ENCODE measurements at regions not wholly inside any gene's neighbourhood (a gene's known extent, or its start where the extent isn't known, plus 50 kb on each side); places are given as distances from the start of the nearest gene placed in this dataset.

DNA sequence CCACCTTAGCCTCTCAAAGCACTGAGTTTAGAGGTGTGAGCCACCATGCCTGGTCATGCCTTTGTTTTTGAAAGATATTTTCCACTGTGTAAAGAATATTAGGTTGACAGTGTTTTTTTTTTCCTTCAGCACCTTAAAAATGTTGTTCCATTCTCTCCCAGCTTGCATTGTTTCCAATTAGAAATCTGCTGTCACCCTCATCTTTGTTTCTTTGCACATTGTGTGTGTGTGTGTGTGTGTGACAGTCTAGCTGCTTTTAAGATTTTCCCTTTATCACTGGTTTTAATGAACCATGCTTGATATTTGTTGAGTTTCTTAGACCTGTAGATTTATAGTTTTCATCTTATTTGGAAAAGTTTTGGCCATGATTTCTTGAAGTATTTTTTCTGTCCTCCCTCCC lies 79.0 kb upstream of the NKX1-1 start:
- DNase-seq (ENCODE audit: low read depth in 4 of 4, low spot score in 3 of 4) = no peak

DNA sequence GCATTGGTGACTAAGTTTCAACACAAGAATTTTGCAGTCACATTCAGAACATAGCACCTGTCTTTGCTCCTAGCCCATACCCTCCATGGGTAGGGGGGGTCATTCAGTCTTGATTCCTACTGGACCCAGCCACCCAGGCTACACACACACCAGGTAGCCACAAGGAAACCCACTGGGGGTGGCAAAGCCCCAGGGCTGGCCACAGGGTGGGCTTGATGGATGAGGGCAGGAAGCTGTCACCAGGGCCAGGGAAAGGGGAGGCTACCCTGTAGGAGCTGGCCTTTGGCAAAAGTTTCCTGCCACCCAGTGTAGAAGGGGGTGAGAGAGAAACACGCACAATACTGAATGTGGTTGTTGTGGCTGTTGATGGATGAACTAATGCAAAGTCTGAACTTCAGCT lies 74.5 kb upstream of the NKX1-1 start:
- DNase-seq (ENCODE audit: low read depth in 4 of 4, low spot score in 3 of 4) = no peak

DNA sequence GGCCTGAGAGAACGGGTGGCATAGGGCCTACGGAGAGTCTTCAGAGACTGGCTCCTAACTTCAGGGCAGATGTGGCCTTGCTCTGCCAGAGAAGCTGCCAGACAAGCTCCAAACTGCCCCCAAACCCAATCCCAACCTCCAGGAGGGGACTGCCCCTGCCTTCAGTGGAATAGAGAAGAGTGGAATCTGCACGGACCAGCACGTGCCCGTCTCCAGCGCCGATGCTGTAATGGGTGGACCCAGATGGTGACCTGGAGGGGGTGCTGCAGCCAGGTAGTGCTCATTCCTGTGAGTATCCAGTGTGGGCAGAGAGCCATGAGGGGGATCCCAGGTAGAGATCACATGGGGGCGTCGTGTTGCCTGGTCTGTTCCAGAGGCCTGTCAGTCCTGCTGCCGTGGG lies 73.2 kb upstream of the NKX1-1 start:
- no peak for DNase-seq (ENCODE audit: low read depth in 4 of 4, low spot score in 3 of 4)

DNA sequence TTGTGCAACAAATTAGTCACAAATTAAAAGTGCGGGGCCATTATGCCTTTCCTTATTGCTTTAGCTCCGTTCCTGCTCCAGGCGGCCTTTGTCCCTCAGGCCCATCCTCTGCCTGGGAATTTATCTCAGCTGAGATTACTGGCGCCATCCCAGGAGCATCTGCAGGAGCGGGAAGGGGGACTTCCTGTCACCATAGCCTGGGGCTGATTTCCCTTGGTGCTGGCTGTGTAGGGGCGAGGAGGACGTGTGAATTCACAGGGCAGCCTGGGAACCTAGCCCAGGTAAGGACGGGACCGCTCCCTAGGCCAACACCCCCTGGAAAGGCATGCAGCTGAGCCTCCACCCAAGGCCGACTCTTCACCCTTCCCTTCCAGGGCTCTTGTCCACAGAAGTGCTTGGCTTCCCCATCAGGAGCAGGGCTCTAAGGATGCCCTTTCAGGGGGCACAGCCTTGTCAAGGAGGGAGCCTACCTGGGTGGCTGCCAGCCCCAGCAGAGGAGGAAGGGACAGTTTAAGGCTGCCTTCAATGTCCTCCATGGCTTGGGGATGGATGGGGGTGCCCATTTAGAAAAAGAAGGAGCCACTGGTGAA lies 72.6 kb upstream of the NKX1-1 start:
- no peak for DNase-seq (ENCODE audit: low read depth in 4 of 4, low spot score in 3 of 4)

DNA sequence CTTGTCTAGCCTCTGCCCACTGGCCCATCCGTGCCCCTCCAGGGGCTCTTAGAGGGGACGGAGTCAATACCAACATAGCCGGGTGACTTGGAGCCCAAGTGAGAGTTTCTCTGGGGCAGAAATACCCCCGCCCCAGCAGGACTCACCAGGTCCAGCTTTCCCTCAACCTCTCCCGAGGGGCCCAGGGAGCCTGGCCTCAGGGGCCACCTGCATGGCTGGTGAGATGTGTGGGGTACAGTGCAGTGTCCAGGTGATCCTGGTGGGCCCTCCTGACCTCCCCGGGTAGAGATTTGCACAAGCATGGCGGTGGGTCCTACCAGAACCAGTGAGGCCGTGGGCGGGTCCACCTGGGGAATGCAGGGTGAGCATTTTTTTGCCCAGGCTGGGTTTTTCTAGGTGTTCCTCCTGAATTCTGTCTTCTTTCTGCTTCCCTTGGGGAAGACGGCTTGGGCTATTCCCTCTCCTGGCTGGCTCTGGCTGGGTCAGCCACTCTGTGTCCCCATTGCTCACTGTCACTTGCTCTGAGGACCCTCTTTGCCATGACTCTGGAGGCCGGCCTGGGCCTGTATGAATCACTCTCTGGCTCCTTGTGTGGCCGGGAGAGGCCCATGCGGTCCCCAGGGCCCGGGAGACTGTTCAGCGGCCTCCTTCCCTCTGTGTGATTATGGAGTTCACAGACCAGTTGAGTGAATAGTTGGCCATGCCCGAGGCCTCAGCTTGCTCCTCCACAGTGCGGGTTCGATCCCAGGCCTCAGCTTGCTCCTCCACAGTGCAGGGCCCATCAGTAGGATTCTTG lies 71.0 kb upstream of the NKX1-1 start:
- DNase-seq (ENCODE audit: low read depth in 4 of 4, low spot score in 3 of 4) = no peak

DNA sequence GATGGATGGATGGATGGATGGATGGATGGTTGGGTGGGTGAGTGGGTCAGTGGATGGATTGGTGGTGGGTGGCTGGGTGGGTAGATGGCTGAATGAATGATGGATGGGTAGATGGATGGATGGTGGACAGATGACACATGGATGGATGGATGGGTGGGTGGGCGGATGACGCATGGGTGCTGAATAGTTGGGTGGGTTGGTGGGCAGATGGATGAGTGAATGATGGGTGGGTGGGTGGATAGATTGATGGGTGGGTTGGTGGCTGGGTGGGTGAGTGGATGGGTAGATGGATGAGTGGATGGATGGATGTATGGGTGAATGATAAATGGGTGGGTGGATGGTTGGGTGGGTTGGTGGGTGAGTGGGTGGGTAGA lies 69.9 kb upstream of the NKX1-1 start:
- no peak for DNase-seq (ENCODE audit: low read depth in 4 of 4, low spot score in 3 of 4)

DNA sequence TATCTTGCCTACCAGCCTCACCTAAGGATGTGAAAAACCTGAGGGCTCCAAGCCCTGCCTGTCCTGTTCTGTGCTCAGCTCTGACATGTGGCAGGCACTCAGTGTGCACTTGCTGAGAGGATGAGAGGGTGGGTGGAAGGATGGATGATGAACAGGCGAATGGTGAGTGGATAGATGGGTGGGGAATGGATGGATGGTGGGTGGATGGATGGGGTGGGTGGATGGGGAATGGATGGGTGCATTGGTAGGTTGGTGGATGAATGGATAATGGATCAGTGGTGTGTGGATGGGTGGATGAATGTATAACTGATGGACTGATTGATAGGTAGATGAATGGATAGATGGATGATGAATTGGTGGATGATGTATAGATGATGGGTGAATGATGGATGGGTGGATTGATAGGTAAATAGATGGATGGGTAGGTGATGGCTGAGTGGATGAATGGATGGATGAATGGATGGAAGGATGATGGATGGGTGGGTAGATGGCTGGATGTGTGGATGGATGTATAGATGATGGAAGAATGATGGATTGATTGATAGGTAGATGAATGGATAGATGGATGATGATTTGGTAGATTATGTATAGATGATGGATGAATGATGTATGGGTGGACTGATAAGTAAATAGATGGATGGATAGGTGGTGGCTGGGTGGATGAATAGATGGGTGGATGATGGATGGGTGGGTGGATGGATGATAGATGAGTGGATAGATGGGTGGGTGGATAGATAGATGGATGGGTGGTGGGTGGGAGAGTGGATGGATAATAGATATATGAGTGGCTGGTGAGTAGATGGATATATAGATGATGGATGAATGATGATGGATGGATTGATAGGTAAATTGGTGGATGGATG lies 69.3 kb upstream of the NKX1-1 start:
- no peak for DNase-seq (ENCODE audit: low read depth in 4 of 4, low spot score in 3 of 4)

DNA sequence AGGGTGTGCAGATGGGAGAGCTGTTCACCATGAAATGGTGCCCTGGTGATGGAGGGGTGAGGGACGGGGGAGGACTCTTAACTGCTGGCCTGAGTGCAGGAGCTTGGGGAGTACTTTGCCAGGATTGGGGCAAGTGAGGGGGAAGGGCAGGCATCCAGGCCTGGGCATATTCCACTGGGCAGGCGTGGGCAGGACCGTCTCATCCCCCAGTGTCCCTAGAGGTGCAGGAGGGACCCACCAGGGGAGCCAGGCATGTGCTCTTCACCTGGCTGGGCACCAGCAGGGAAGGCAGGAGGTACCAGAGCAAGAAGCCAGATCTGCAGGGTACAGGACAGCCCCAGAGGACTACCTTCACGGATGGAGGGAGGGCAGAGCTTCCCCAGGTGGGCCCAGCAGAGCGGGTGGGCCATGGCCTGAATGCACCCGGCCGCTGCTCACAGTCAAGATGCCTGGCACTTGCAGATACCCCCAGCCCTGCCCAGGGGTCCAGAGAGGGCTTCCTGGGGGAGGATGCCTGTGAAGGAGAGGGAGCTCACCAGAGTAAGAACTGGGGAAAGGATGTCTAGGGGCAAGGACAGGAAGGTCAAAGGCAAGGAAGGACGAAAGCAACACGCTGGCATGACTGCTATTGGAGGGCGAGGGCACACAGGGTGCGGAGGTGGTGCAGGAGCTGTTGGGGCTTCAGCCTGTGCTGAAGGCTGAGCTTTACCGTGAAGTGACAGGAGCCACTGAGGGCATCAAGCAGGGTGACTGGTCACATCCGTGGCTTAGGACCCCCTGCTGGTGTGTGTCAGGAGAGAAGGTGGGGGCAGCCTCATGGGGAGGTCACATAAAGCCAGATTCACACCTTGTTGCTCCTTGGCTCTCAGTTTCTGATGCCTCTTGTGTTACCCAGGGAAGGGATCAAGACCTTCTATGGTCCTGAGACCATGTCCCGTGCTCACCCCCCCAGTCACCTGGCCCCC lies 68.2 kb upstream of the NKX1-1 start:
- no peak for DNase-seq (ENCODE audit: low read depth in 4 of 4, low spot score in 3 of 4)

DNA sequence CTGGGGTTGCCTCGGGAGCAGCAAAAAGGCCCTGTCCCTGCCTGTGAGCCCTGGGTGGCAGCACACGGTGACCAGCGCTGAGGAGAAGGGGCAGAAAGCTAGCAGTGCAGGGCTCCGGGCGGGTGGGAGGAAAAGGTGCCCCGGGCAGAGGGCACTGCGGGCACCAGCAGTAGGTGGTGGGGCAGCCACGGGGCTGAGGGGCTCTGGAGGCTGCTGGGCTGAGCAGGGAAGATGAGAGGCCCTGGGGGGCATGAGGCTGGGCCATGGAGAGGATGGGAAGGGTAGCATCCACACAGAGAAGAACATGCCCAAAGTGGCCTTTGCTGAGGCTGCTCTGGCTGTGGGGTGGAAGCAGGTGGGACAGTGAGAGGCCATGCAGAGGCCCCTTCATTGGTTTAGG lies 67.5 kb upstream of the NKX1-1 start:
- no peak for DNase-seq (ENCODE audit: low read depth in 4 of 4, low spot score in 3 of 4)

DNA sequence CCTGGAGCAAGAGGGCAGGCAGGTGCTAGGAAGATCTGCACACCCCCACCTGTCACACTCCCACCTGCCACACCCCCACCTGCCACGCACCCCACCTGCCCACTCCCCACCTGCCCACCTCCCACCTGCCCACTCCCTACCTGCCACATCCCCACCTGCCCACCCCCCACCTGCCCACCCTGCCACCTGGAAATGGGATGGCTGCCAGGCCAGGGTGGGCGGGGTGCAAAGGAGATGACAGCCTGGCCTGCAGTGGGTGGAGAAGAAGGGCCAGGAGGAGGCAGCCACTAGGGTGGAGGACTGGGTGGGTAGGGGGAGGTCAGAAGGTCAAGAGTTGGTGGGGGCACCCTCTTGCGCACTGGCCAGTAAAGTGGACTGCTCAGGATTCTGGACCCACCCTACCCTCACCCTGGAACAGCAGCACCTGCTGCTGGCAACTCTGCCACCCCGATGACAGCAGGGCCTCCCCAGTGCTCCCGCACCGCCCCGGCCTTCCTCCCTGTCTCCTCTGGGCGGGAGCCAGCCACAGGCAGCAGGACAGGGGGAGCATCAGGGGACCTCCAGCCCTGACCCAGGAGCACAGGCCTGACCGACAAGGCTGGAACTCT lies 66.8 kb upstream of the NKX1-1 start:
- DNase-seq (ENCODE audit: low read depth in 4 of 4, low spot score in 3 of 4) = no peak

DNA sequence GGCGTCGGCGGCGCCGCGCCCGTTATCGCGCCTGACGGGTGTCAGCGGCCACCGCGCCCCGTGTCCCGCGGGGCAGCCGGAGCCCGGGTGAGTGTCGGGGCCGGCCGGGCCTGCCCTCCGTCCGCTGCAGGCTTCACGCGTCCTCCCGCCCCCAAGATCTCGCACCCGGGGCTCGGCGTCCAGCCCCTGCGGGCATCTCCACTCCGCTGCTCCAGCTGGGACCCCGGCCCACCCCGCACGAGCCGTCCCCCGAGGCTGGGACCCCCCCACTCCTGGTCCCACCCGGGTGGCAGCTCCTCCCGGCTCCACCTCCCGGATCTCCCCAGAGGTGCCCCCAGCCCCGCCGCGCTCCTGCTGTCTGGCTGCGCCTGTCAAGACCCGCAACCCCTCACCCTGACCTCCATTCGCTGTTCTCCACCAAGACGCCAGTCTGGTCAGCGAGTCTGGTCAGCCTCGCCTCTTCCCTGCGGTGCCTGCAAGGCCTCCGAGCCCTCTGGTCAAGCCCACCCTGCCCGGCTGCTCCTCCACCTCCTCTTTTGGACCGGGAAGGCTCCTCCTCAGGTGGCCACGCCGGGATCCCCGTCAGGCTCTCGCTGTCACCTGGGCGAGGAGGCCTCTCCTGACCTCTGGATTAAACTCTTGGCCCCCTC lies 66.0 kb upstream of the NKX1-1 start:
- no peak for DNase-seq (ENCODE audit: low read depth in 4 of 4, low spot score in 3 of 4)

DNA sequence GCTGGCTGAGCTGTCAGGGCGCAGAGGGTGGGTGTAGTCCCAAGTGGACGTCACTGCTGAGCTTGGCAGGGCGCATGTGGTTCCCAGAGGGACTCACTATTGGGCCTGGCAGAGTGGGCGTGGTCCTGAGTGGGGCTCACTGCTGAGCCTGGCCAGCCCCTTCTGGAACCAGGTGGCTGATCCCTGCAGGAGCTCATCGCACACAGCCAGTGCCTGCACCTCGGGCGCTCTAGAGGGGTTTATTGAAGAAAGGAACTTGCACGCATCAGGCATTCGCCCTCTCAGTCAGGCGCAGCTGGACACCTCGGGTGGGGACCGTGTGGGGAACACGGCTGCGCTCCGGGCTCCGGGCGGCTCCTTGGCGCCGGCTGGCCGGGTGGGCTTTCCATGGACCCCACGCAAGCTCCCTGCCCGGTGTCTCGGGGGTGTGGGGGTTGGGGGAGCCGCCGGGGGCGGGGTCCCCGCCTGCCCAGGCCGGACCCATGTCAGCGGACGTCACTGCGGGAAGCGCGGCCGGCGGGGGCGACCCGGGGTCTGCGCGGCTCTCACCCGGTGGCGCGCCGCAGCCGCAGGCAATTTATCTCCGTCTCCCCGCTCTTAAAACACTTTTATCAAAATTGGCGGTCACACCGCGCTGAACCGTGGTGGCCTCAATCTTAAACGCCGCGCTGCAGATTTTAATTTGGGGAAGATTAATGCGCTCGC lies 65.4 kb upstream of the NKX1-1 start:
- DNase-seq (ENCODE audit: low read depth in 4 of 4, low spot score in 3 of 4) = no peak

DNA sequence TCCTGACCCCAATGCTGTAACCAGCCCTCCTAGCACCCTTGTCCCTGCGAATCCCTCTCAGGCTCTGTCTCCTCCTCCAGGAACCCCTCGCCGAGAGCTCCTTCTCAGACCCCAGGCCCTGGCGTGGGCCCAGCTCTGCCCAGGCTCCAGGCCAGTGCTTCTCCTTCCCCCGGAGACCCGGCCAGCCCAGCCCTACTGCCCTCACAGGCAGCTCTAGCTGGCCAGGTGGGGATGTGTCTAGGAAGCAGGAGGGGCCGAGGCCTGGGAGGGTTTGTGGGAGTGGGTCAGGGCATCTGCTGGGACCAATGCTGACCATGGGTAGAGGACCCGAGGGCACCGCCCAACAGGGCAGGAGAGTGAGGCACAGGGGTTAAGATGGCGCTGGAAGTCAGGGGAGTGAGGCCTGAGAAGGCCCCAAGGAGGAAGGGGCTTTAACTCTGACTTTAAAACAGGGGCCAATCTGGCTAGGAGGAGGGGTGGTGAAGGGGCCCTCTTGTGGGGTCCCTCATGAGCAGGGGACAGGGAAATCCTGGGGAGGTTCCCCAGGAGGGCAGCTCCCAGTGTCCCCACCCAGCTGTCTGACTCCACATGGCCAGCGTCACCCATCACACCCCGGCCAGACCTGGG lies 64.7 kb upstream of the NKX1-1 start:
- DNase-seq (ENCODE audit: low read depth in 4 of 4, low spot score in 3 of 4) = no peak

DNA sequence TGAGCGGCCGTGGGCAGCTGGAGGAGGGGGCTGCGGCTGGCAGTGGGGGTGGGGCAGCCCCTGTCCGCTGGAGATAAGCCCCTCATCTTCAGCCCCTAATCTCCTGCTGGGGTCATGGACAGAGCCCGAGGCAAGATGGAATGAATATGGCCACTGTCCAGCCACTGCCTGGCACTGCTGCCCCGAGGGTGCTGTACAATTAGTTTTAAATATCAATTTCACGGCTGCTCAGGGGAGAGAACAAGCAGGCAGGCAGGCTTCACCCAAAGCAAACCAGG lies 64.1 kb upstream of the NKX1-1 start:
- DNase-seq (ENCODE audit: low read depth in 4 of 4, low spot score in 3 of 4) = no peak

DNA sequence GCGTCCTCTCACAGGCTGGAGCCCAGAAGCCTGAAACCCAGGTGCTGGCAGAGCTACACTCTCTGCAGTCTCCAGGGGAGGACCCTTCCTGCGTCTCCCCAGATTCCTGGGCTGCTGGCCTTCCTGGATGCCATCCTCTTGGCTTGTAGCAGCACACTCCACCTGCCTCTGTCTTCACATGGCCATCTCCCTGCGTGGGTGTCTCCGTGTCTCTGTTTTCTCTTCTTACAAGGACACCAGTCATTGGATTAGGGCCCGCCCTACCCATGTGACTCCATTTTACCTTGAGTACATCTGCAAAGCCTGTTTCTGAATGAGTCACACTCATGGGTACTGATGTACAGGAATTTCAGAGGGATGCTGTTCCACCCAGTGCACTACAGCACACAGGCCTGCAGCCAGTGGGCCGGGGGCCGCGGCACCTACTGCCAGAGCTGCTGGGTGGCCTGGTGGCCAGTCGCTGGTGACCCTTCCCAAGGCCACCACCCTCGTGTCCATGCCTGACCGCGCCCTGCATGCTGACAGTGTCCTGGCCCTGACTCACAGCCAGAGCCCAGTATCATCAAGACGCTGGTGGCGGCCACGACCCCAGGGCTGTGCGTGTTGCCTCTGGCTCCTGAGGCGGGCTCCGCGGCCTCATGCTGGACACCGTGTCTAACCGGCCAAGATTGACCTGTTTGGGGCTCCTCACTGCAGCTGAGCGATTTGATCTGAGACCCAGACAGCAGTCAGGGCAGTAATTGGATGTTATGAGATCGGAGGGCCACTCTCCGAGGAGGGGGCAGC lies 63.6 kb upstream of the NKX1-1 start:
- DNase-seq (ENCODE audit: low read depth in 4 of 4, low spot score in 3 of 4) = no peak

DNA sequence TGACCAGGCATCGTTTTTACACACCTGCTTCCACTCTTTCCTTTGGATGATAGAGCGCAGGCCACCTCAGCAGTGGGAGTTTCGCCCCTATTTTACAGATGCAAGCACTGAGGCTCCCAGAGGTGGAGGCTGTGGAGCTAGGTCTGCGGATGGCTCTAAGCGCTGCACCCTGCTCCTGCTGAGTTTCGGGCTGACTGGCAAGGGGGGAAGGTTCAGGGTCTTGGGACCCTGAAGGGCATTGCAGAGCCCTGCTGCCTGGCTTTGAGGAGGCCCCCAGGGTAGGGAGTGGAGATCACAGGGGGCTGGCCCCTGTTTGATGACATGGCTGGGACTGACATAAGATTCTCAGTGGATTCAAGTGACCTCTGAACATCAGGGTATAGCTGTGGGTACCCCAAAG lies 62.8 kb upstream of the NKX1-1 start:
- DNase-seq (ENCODE audit: low read depth in 4 of 4, low spot score in 3 of 4) = no peak

DNA sequence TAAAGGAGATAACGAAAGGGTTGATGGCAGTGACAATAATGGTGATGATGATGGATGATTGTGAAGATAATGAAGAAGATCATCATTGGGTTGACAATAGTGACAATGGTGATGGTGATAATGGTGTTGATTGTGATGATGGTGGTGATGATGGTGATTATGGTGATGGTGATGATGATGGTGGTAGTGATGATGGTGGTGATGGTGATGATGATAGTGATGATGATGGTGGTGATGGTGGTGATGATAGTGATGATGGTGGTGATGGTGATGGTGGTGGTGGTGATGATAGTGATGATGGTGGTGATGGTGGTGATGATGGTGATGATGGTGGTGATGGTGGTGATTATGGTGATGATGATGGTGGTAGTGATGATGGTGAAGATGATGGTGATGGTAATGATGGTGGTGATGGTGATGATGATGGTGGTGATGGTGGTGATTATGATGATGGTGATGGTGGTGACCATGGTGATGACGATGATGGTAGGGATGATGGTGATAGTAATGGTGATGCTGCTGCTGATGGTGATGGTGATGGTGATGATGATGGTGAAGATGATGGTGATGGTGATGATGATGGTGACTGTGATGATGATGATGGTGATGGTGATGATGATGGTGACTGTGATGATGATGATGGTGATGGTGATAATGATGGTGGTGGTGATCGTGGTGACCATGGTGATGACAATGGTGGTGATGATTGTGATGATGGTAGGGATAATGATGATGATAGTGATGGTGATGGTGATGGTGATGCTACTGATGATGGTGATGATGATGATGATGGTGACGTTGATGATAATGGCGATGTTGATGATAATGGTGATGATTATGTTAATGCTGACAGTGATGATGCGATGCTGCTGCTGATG lies 61.6 kb upstream of the NKX1-1 start:
- no peak for DNase-seq (ENCODE audit: low read depth in 4 of 4, low spot score in 3 of 4)

Data from left renal pelvis (tissue), 4 donors.